ENCODE measurements at regions not wholly inside any gene's neighbourhood (a gene's known extent, or its start where the extent isn't known, plus 50 kb on each side); places are given as distances from the start of the nearest gene placed in this dataset.
A peak's percentile ranks its signal among the peaks of the same experiment; 100 is the strongest.
"Not testable (repeated sequence)": the region's sequence is repeated elsewhere in the genome, so short reads cannot be mapped to it uniquely, and the experiment has no call there.

DNA sequence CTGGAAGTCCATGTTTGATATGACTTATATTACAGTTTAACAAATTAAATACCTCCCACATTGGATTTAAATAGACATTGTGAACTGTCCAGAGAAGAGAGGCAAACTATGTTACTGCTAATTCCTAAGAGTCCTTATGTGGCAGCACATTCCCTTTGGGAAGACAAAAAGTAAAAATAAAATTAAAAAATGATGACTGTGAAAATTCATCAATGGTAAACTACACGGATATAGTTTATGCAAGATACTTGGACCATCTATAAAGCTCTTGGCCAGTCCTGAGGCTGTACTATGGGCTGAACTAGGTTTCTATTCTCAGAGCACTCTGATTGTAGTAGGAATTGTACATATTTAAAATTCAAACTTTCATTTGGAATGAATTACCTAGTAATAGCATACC lies 206.4 kb downstream of the LRRK2 start:
- no peak for DNase-seq (ENCODE audit: low read depth)

DNA sequence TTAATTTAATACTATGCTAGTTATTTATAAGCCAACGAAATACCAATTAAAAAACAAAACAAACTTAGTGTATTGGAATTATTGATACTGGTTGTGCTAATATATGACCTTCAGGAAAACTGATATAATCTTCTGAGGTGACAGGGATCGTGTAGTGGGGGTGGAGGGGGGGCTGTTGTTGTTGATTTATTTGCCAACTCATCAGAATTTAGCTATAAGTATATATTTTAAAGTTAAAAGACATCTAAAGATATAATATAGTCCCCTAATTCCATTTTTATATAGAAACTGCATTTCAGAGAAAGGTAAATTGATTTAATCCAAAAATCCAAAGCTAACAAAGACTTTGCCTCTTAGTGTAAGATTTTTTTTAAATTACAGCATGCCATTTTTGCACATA lies 210.5 kb downstream of the LRRK2 start:
- no peak for DNase-seq (ENCODE audit: low read depth)

GRCh38 chr12:40435951-40436350 lies 211.2 kb downstream of the LRRK2 start:
- DNase-seq (ENCODE audit: low read depth) = no peak

DNA sequence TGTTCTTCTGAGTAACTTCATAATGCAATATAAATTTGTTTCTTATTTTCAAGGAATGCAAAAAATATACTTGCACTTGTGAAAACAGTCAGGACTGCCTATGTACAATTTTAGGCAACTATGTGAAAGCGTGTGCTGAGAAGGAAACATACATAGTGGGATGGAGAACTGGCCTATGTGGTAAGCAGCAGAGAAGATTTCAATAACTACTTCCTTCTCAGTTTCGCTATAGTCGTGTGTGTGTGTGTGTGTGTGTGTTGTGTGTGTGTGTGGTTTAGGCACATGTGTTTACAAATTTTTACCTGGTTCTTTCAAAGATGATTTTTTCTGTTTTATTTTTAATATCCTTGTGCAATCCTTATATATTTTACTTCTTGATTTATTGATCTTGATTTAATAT lies 211.8 kb downstream of the LRRK2 start:
- DNase-seq (ENCODE audit: low read depth) = no peak

- no peak for DNase-seq (ENCODE audit: low read depth)
These were observed 215.1 kb downstream of the LRRK2 start for GRCh38 chr12:40439771-40440492.

GRCh38 chr12:40444174-40444573 lies 219.4 kb downstream of the LRRK2 start:
- DNase-seq (ENCODE audit: low read depth) = no peak

- DNase-seq (ENCODE audit: low read depth) = peak; percentile 5
These were observed 221.6 kb downstream of the LRRK2 start for GRCh38 chr12:40446385-40446784.

DNA sequence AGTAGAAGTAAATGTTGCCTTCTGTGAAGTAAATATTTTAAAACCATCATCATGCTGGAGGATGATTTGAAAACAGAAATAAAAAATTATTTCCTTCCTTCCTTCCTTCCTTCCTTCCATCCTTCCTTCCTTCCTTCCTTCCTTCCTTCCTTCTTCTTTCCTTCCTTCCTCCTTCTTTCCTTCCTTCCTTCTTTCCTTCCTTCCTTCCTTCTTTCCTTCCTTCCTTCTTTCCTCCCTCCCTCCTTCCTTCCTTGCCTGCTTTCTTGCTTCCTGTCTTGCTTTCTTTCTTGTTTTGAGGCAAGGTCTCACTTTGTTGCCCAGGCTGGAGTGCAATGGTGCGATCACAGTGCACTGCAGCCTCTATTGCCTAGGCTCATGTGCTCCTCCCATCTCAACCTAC lies 223.7 kb downstream of the LRRK2 start:
- DNase-seq (ENCODE audit: low read depth) = not testable (repeated sequence)

DNA sequence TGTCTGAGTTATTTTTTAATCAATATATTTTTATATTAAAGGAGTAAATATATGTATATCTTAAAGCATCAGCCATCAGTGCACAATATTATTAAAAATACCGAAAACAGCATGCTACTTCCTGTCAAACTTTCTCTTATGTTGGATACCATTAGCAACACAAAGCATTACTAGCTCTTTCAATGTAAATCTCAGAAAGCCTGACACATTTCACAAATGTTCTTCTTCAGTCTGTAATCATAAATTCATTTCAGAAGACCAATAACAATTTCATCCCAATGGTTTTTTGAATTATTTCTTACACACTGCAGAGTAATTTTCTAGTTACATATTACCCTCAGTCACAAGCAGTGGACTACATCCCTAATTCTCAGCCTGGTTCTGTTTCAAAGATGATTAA lies 226.9 kb downstream of the LRRK2 start:
- no peak for DNase-seq (ENCODE audit: low read depth)

DNA sequence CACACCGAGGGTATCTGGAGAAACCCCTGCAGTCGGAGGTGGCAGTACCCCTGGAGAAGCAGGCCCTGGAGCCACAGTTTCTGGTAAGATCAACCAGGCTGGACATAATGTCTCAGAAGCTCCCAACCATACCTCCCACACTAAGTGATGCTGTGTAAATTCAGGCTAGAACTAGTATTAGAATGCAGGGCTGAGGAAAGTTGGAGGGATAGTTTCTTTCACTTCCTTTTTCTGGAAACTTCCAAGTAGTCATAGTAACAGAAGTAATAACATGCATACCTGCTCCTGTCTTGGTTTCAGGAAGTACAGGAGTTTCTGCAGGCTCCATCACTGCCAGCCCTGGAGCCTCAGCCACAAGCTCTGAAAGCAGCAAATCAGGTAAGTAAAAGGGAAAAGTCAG lies 228.1 kb upstream of the CNTN1 start:
- DNase-seq (ENCODE audit: low read depth) = no peak

- no peak for DNase-seq (ENCODE audit: low read depth)
These were observed 222.5 kb upstream of the CNTN1 start for GRCh38 chr12:40469736-40470135.

GRCh38 chr12:40473962-40474361 lies 218.3 kb upstream of the CNTN1 start:
- DNase-seq (ENCODE audit: low read depth) = no peak

- DNase-seq (ENCODE audit: low read depth) = no peak
These were observed 217.6 kb upstream of the CNTN1 start for GRCh38 chr12:40474630-40475029.

- no peak for DNase-seq (ENCODE audit: low read depth)
These were observed 192.4 kb upstream of the CNTN1 start for GRCh38 chr12:40499856-40500255.

GRCh38 chr12:40502322-40502721 lies 189.9 kb upstream of the CNTN1 start:
- no peak for DNase-seq (ENCODE audit: low read depth)

DNA sequence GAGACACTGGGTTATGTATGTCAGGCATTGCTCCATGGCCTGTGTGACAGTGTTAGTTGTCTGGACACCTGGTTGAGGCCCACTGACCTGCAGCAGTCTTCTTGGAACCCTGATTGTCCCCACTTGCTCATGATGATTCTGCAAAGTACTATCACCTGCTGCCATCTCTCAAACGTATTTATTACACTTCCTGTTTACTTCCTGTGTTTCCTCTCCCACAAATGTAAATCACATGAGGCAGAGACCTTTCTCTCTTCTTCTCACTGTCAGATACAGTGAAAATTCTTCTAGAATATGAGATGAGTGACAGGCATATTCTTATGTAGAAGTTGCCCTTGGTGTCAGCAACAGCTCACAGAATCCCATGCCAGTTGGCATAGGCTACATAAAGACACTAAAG lies 186.9 kb upstream of the CNTN1 start:
- no peak for DNase-seq (ENCODE audit: low read depth)

DNA sequence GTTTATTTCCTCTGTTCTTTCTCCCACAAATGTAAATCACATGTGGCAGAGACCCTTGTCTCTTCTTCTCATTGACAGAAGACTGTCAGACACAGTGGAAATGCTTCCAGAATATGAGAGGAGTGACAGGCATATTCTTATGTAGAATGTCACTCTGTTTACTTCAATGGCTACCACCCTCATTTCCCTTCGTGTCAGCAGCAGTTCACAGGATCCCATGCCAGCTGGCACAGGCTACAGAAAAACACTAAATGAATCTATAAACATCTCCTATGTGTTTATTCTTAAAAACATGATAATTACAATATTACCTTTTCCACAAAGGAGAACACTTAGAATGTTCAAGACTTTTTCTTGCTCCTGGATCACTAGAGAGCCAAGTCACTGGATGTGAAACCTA lies 183.8 kb upstream of the CNTN1 start:
- DNase-seq (ENCODE audit: low read depth) = no peak

- DNase-seq (ENCODE audit: low read depth) = no peak
These were observed 180.9 kb upstream of the CNTN1 start for GRCh38 chr12:40511341-40511740.

DNA sequence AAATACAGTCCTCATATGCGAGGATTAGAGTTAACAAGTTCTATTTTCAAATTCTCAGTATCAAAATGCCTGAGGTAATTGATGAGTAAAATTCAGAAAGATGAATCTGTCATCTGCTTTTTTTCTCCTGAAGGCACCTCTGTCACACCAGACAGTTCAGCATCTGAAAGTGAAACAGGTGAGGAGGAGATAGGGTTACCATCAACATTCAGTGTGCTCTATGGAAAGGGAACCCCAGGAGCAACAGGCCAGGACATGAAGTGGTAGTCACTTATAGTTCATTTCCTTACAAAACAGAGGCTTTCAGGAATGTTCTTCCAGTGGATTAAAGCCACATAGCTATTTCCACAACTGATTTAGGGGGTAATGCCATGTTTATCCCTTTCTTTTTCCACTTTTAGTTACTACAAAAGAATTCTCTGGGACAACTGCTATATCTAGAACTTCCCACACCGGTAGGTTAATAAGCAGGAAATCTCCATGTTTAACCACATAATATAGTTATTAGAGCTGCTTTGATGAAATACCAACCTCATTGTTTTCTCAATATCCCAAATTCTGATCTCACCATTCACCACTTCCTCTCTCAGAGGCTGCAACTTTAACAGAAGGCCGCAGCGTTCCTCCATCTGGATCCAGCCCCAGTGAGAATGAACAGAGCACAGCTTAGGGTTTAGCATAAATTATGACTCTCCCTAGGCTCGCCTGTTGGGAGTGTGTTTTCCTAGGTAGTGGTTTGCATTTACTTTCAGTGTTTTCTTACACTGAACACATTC lies 177.0 kb upstream of the CNTN1 start:
- peak; percentile 7 for DNase-seq (ENCODE audit: low read depth)

DNA sequence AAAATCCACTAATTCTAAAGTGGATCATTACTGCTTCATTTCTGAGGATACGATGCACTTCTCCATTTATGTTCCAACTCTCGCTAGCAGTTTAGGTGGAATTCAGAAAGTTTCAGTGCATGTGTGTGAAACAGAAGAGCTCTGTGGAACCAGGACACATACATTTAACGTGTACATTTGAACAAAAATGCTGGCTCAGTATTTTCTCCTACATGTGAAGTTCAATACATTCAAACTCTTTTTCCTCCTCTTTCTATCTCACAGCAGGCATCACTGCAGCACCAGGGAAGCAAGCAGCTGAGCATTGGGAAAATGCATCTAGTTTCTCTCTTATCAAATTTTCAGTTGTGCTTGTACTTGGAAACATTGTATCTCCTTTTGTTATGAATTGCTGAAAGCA lies 169.4 kb upstream of the CNTN1 start:
- no peak for DNase-seq (ENCODE audit: low read depth)

- no peak for DNase-seq (ENCODE audit: low read depth)
These were observed 167.2 kb upstream of the CNTN1 start for GRCh38 chr12:40525054-40525453.

GRCh38 chr12:40534828-40535227 lies 157.4 kb upstream of the CNTN1 start:
- DNase-seq (ENCODE audit: low read depth) = no peak

GRCh38 chr12:40551466-40551865 lies 140.8 kb upstream of the CNTN1 start:
- no peak for DNase-seq (ENCODE audit: low read depth)

GRCh38 chr12:40552868-40553267 lies 139.4 kb upstream of the CNTN1 start:
- DNase-seq (ENCODE audit: low read depth) = no peak

Data from EH (cell line).